Tibial artery (tissue), 4 donors: ENCODE measurements at regions not wholly inside any gene's neighbourhood (a gene's known extent, or its start where the extent isn't known, plus 50 kb on each side); places are given as distances from the start of the nearest gene placed in this dataset.

Experiments
- DNase-seq, 2 donors: peaks; one replicate each; pipeline ENCODE4 v3.0.0-alpha.2; 2019
- H3K27ac ChIP-seq, 2 donors: fragments of 200-600 bp; sonication (generic) in 1 of 2; 1 replicate in 1 of 2; 2 replicates in 1 of 2; pipeline ENCODE4 v1.5.1; 2018 to 2019; ENCODE audit warnings: mild to moderate bottlenecking in 1 of 2
- H3K27me3 ChIP-seq, 2 donors: fragments of 200-600 bp; sonication (generic) in 1 of 2; one replicate each; pipeline versions ENCODE4 v1.5.1 to v1.6.0; 2016 to 2019
- H3K36me3 ChIP-seq, 3 donors: fragments of 200-600 bp; sonication (generic) in 2 of 3; one replicate each; pipeline ENCODE4 v1.5.1; 2016 to 2019; ENCODE audit warnings: mild to moderate bottlenecking in 2 of 3
- H3K4me1 ChIP-seq, 4 donors: fragments of 200-600 bp; sonication (generic) in 2 of 4; 1 replicate in 3 of 4; 2 replicates in 1 of 4; pipeline ENCODE4 v1.5.1; 2016 to 2019
- H3K4me3 ChIP-seq, 2 donors: fragments of 200-600 bp; sonication (generic) in 1 of 2; 1 replicate in 1 of 2; 2 replicates in 1 of 2; pipeline ENCODE4 v1.5.1; 2018 to 2019; ENCODE audit warnings: mild to moderate bottlenecking in 2 of 2
- H3K9me3 ChIP-seq, 3 donors: fragments of 200-600 bp; sonication (generic) in 1 of 3; one replicate each; pipeline ENCODE4 v1.5.1; 2016 to 2019
- CTCF ChIP-seq, 2 experiments: fragments of 200-600 bp in 1 of 2; fragments of 450-650 bp in 1 of 2; IDR thresholded peaks; one replicate each; pipeline ENCODE4 v1.5.1; 2017 to 2019; ENCODE audit warnings: antibody characterized with exemption in 2 of 2, mild to moderate bottlenecking in 1 of 2, moderate library complexity in 1 of 2
- intact Hi-C: fragments of 100-400 bp; cut with DNase I; formaldehyde crosslinking; loops from one replicate; pipeline ENCODE4 v1.15.0; 2023; ENCODE audit warnings: low total_unique reads

DNA sequence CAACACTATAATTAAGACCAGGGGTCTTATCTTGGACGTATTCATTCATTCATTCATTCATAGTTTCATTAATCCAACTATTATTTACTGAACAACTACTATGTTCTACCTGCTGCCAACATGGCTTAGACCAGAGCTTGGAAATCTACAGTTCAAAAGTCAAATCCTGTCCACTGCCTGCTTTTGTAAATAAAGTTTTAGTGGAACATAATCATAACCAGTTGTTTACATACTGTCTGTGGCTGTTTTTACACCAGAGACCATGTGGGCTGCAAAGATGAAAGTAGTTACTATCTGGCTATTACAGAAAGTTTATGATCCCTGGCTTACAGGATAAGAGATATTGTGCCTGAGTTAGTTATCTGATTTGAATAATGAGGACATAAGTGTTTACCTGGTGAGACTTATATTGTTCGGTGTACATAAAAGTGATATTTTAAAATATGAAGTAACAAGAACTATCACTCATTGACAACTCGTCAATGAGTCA, 567.7 kb downstream of the TFAP2B start:
- TF ChIP-seq CTCF (IDR thresholded peaks at IDR 0.05), result no peak
- Histone ChIP-seq H3K36me3 (no peaks in the 10 kb centered on the region), H3K4me3 (no peak overlapping the region), H3K27me3 (no peaks in the 10 kb centered on the region), H3K9me3 (no peaks in the 10 kb centered on the region), H3K27ac (no peak overlapping the region), H3K4me1 (no peaks in the 10 kb centered on the region)
- intact Hi-C loops, result no loop called here
- DNase-seq, result no peak

GRCh38 chr6:51387907-51388306, 569.2 kb downstream of the TFAP2B start:
- no peak for DNase-seq
- H3K4me1 ChIP-seq, result no peaks in the 10 kb centered on the region
- no peaks in the 10 kb centered on the region for H3K36me3 ChIP-seq
- H3K4me3 ChIP-seq, result no peak overlapping the region
- no peaks in the 10 kb centered on the region for H3K27me3 ChIP-seq
- H3K9me3 ChIP-seq, result no peaks in the 10 kb centered on the region
- no peak overlapping the region for H3K27ac ChIP-seq
- TF ChIP-seq CTCF (IDR thresholded peaks at IDR 0.05), result no peak
- intact Hi-C loops, result no loop called here

- Histone ChIP-seq H3K4me3 (no peak overlapping the region), H3K27me3 (no peaks in the 10 kb centered on the region), H3K4me1 (no peaks in the 10 kb centered on the region), H3K9me3 (no peaks in the 10 kb centered on the region), H3K36me3 (no peaks in the 10 kb centered on the region), H3K27ac (no peak overlapping the region)
- no peak for DNase-seq
- no peak for TF ChIP-seq CTCF (IDR thresholded peaks at IDR 0.05)
- intact Hi-C loops, result no loop called here
These were observed 575.4 kb downstream of the TFAP2B start for GRCh38 chr6:51394061-51394460.

DNA sequence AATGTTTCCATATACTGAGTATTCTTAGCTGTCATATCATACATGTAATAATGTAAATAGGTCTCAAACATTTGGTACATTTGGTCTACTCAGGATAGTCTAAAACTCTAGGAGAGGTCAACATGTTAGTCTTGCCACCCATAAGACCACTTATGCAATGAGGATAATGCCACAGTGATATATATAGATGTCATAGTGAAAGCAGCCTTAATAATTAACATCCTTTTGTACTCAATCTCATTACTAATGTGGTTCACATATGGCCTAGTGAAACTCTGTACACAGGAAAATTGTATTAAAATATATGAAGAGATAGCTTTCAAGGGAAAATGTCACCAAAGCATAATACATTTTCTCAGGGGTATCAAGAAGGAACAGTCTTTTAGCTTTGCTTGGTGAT, 577.9 kb downstream of the TFAP2B start:
- H3K27me3 ChIP-seq, result no peaks in the 10 kb centered on the region
- intact Hi-C loops, result no loop called here
- no peaks in the 10 kb centered on the region for H3K9me3 ChIP-seq
- DNase-seq, result no peak
- no peak for TF ChIP-seq CTCF (IDR thresholded peaks at IDR 0.05)
- no peak overlapping the region for H3K27ac ChIP-seq
- no peaks in the 10 kb centered on the region for H3K36me3 ChIP-seq
- H3K4me3 ChIP-seq, result no peak overlapping the region
- no peaks in the 10 kb centered on the region for H3K4me1 ChIP-seq

DNA sequence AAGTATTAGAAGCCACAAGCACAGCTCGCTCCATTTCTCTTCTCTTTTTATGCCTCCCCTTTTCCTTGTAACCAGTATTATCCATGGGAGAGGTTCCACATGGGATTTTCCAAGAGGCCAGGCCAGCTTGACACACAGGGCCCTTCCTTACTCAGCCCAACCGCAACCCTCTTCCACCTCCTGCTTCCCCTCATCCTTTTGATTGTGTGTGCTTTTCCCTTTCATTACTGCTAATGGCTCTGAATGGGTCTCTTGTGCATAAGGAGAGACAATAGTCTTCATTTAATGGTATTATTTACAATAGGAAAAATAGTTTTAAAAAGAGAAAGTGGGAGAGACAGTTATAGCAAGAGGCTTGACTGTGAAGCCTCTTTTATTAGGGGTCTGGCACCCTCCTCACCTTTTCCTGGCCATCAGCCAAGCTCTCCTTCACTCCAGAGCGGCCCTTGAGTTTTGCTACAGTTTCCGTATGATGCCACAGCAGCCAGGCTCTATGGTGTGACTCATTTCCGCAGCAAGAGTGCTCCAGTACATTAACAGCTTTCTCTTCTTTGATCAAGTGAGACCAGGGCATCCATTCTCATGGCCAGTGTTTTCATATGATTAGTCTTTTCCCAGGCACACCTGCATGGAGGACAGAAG, 579.5 kb downstream of the TFAP2B start:
- Histone ChIP-seq H3K4me3 (no peak overlapping the region), H3K27me3 (no peaks in the 10 kb centered on the region), H3K4me1 (no peaks in the 10 kb centered on the region), H3K36me3 (no peaks in the 10 kb centered on the region), H3K27ac (no peak overlapping the region), H3K9me3 (no peaks in the 10 kb centered on the region)
- TF ChIP-seq CTCF (IDR thresholded peaks at IDR 0.05), result no peak
- no peak for DNase-seq
- intact Hi-C loops, result no loop called here

- intact Hi-C loops, result no loop called here
- H3K27ac ChIP-seq, result no peak overlapping the region
- DNase-seq, result no peak
- TF ChIP-seq CTCF (IDR thresholded peaks at IDR 0.05), result no peak
- H3K4me1 ChIP-seq, result no peaks in the 10 kb centered on the region
- no peaks in the 10 kb centered on the region for H3K27me3 ChIP-seq
- no peaks in the 10 kb centered on the region for H3K9me3 ChIP-seq
- H3K36me3 ChIP-seq, result no peaks in the 10 kb centered on the region
- no peak overlapping the region for H3K4me3 ChIP-seq
These were observed 580.1 kb downstream of the TFAP2B start for GRCh38 chr6:51398793-51399192.
